SK-N-SH treated with all-trans-retinoic acid at 6 μM for 48 hours (cell line): ENCODE measurements at regions not wholly inside any gene's neighbourhood (a gene's known extent, or its start where the extent isn't known, plus 50 kb on each side); places are given as distances from the start of the nearest gene placed in this dataset.

ENCODE experiments used
- ARNTL ChIP-seq: fragments of 450-650 bp; formaldehyde crosslinking; IDR thresholded peaks from 2 replicates; pipeline ENCODE4 v1.5.0; 2020; ENCODE audit warnings: low read depth, mild to moderate bottlenecking, moderate library complexity, borderline replicate concordance
- CREB5 ChIP-seq: fragments of 250-450 bp; sonication (Bioruptor Pico); IDR thresholded peaks from 2 replicates; pipeline ENCODE4 v1.5.1; 2020; ENCODE audit warnings: low read depth, mild to moderate bottlenecking, moderate library complexity
- CSDC2 ChIP-seq: fragments of 250-450 bp; sonication (Bioruptor Pico); IDR thresholded peaks from 2 replicates; pipeline ENCODE4 v1.5.0; 2020; ENCODE audit warnings: mild to moderate bottlenecking, moderate library complexity
- ISL1 ChIP-seq: fragments of 250-450 bp; sonication (Bioruptor Pico); IDR thresholded peaks from 2 replicates; pipeline ENCODE4 v2.1.2; 2022; ENCODE audit warnings: mild to moderate bottlenecking, moderate library complexity
- PATZ1 ChIP-seq: fragments of 250-450 bp; sonication (Bioruptor Pico); IDR thresholded peaks from 2 replicates; pipeline ENCODE4 v1.8.0; 2020; ENCODE audit warnings: mild to moderate bottlenecking, moderate library complexity, borderline replicate concordance
- RARB ChIP-seq: fragments of 250-450 bp; sonication (Bioruptor Pico); IDR thresholded peaks from 2 replicates; pipeline ENCODE4 v1.8.0; 2021; ENCODE audit warnings: mild to moderate bottlenecking, moderate library complexity
- TOX ChIP-seq: fragments of 250-450 bp; sonication (Bioruptor Pico); IDR thresholded peaks from 2 replicates; pipeline ENCODE4 v1.8.0; 2021; ENCODE audit warnings: mild to moderate bottlenecking, moderate library complexity, borderline replicate concordance
- ZC3H10 ChIP-seq: fragments of 250-450 bp; sonication (Bioruptor Pico); IDR thresholded peaks from 2 replicates; pipeline ENCODE4 v1.5.1; 2021; ENCODE audit warnings: mild to moderate bottlenecking, moderate library complexity
- ZFP30 ChIP-seq: fragments of 450-650 bp; formaldehyde crosslinking; IDR thresholded peaks from 2 replicates; pipeline ENCODE4 v1.5.0; 2022; ENCODE audit warnings: mild to moderate bottlenecking, moderate library complexity

- no peak for TF ChIP-seq CSDC2 (CRISPR knock-in tag)
- TF ChIP-seq ARNTL (CRISPR knock-in tag) = no peak
- TF ChIP-seq ZC3H10 (CRISPR knock-in tag) = no peak
- no peak for TF ChIP-seq RARB (CRISPR knock-in tag)
- no peak for TF ChIP-seq PATZ1 (CRISPR knock-in tag)
- TF ChIP-seq ZFP30 (CRISPR knock-in tag) = no peak
- TF ChIP-seq CREB5 (CRISPR knock-in tag) = no peak
- TF ChIP-seq ISL1 (CRISPR knock-in tag) = no peak
- no peak for TF ChIP-seq TOX
Observed at GRCh38 chr2:11901351-11902069, 155.1 kb downstream of the LPIN1 start.
